DND-41 (cell line): ENCODE measurements at regions not wholly inside any gene's neighbourhood (a gene's known extent, or its start where the extent isn't known, plus 50 kb on each side); places are given as distances from the start of the nearest gene placed in this dataset.

Source experiments
- ATAC-seq: fragments of 200-7000 bp; cut with Tn5 transposase; 3 replicates; pipeline ENCODE4 v1.9.1; 2021; ENCODE audit warnings: low read depth; ENCODE audit not compliant: insufficient read depth
- DNase-seq: peaks from one replicate; pipeline ENCODE4 v3.0.0-alpha.2; 2020
- H2AFZ ChIP-seq: 2 replicates; pipeline ENCODE4 v1.6.0; 2012; ENCODE audit warnings: low read depth, low read length
- H3K27ac ChIP-seq: 2 replicates; pipeline ENCODE4 v1.5.1; 2012; ENCODE audit warnings: low read length, inconsistent platforms
- H3K27me3 ChIP-seq: fragments of 200-600 bp; sonication (generic); 2 replicates; pipeline ENCODE4 v1.6.0; 2012; ENCODE audit warnings: low read length, mild to moderate bottlenecking, inconsistent platforms; ENCODE audit not compliant: insufficient read depth, poor library complexity
- H3K36me3 ChIP-seq: 2 replicates; pipeline ENCODE4 v1.5.1; 2012; ENCODE audit warnings: low read length, inconsistent platforms; ENCODE audit not compliant: insufficient read depth
- H3K4me1 ChIP-seq: 2 replicates; pipeline ENCODE4 v1.5.1; 2012; ENCODE audit warnings: mild to moderate bottlenecking, low read length; ENCODE audit not compliant: insufficient read depth
- H3K4me2 ChIP-seq: 2 replicates; pipeline ENCODE4 v1.6.0; 2012; ENCODE audit warnings: mild to moderate bottlenecking, moderate library complexity, low read length, inconsistent platforms; ENCODE audit not compliant: insufficient read depth
- H3K4me3 ChIP-seq, 2 experiments: fragments of 200-600 bp in 1 of 2; shearing (Covaris generic) in 1 of 2; 2 replicates each; pipeline ENCODE4 v1.5.1; 2012 to 2016; ENCODE audit warnings: inconsistent platforms in 2 of 2, low read length in 2 of 2, mild to moderate bottlenecking in 2 of 2, low read depth in 1 of 2, moderate library complexity in 1 of 2
- H3K79me2 ChIP-seq: 2 replicates; pipeline ENCODE4 v1.6.0; 2012; ENCODE audit warnings: low read length, inconsistent platforms; ENCODE audit not compliant: insufficient read depth
- H3K9ac ChIP-seq: 2 replicates; pipeline ENCODE4 v1.6.0; 2012; ENCODE audit warnings: low read depth, mild to moderate bottlenecking, inconsistent platforms, low read length, moderate library complexity
- H3K9me3 ChIP-seq: 2 replicates; pipeline ENCODE4 v1.5.1; 2012; ENCODE audit warnings: low read length, moderate library complexity, mild to moderate bottlenecking, inconsistent platforms; ENCODE audit not compliant: insufficient read depth, severe bottlenecking
- H4K20me1 ChIP-seq: 2 replicates; pipeline ENCODE4 v1.6.0; 2012; ENCODE audit warnings: low read length; ENCODE audit not compliant: insufficient read depth
- CTCF ChIP-seq: IDR thresholded peaks from 2 replicates; pipeline ENCODE4 v1.5.1; 2012; ENCODE audit warnings: borderline replicate concordance, low read length, moderate library complexity, mild to moderate bottlenecking; ENCODE audit not compliant: poor library complexity, severe bottlenecking; ENCODE audit errors: extremely low read depth
- EZH2 ChIP-seq: IDR thresholded peaks from 3 replicates; pipeline ENCODE4 v1.6.1; 2012; ENCODE audit warnings: borderline replicate concordance, low read depth, mild to moderate bottlenecking, moderate library complexity, low read length, inconsistent platforms; ENCODE audit not compliant: severe bottlenecking

- H3K9me3 ChIP-seq, result no peaks in the 10 kb centered on the region
- H3K9ac ChIP-seq, result no peak overlapping the region
- no peak overlapping the region for H3K4me3 ChIP-seq
- H3K27me3 ChIP-seq, result peaks cover 4% of the 10 kb centered on the region
- ATAC-seq (no peak), DNase-seq (no peak)
- TF ChIP-seq EZH2, result no peak
- no peak for TF ChIP-seq CTCF
- H3K4me1 ChIP-seq, result no peaks in the 10 kb centered on the region
- H3K36me3 ChIP-seq, result no peaks in the 10 kb centered on the region
- H3K27ac ChIP-seq, result no peak overlapping the region
- H3K79me2 ChIP-seq, result no peaks in the 10 kb centered on the region
- H2AFZ ChIP-seq, result no peak overlapping the region
- no peaks in the 10 kb centered on the region for H4K20me1 ChIP-seq
- H3K4me2 ChIP-seq, result no peak overlapping the region
These were observed 128.0 kb downstream of the ADRA2A start for GRCh38 chr10:111204838-111205237.

- no peaks in the 10 kb centered on the region for H3K9me3 ChIP-seq
These were observed 129.7 kb downstream of the ADRA2A start for GRCh38 chr10:111206521-111206920.

GRCh38 chr10:111207500-111207899 lies 130.7 kb downstream of the ADRA2A start:
- Histone ChIP-seq H3K9ac (no peak overlapping the region), H2AFZ (no peak overlapping the region), H3K27ac (no peak overlapping the region), H3K4me3 (no peak overlapping the region), H3K9me3 (no peaks in the 10 kb centered on the region), H3K27me3 (peaks cover 4% of the 10 kb centered on the region), H3K79me2 (no peaks in the 10 kb centered on the region), H3K4me2 (no peak overlapping the region), H3K4me1 (no peaks in the 10 kb centered on the region), H3K36me3 (no peaks in the 10 kb centered on the region), H4K20me1 (no peaks in the 10 kb centered on the region)
- ATAC-seq (no peak), DNase-seq (peak; percentile 10)
- TF ChIP-seq CTCF, result peak; percentile 52
- no peak for TF ChIP-seq EZH2

More at GRCh38 chr10:111206521-111206920, 129.7 kb downstream of the ADRA2A start:
- Histone ChIP-seq H3K4me3 (no peak overlapping the region), H3K4me1 (no peaks in the 10 kb centered on the region), H3K4me2 (no peak overlapping the region), H3K79me2 (no peaks in the 10 kb centered on the region), H3K27me3 (peaks cover 4% of the 10 kb centered on the region), H3K9ac (no peak overlapping the region), H2AFZ (no peak overlapping the region), H3K27ac (no peak overlapping the region), H3K36me3 (no peaks in the 10 kb centered on the region), H4K20me1 (no peaks in the 10 kb centered on the region)
- ATAC-seq (no peak), DNase-seq (no peak)
- TF ChIP-seq CTCF, result no peak
- no peak for TF ChIP-seq EZH2

- ATAC-seq (no peak), DNase-seq (no peak)
- Histone ChIP-seq H3K27ac (no peak overlapping the region), H3K4me2 (no peak overlapping the region), H3K79me2 (no peaks in the 10 kb centered on the region), H3K4me1 (no peaks in the 10 kb centered on the region), H3K9me3 (no peaks in the 10 kb centered on the region), H3K9ac (no peak overlapping the region), H3K27me3 (peaks cover 4% of the 10 kb centered on the region), H3K4me3 (no peak overlapping the region), H2AFZ (no peak overlapping the region), H3K36me3 (no peaks in the 10 kb centered on the region), H4K20me1 (no peaks in the 10 kb centered on the region)
- TF ChIP-seq CTCF (no peak), EZH2 (no peak)
These were observed 132.1 kb downstream of the ADRA2A start for GRCh38 chr10:111208951-111209350.
